ENCODE measurements at regions not wholly inside any gene's neighbourhood (a gene's known extent, or its start where the extent isn't known, plus 50 kb on each side); places are given as distances from the start of the nearest gene placed in this dataset.

DNA sequence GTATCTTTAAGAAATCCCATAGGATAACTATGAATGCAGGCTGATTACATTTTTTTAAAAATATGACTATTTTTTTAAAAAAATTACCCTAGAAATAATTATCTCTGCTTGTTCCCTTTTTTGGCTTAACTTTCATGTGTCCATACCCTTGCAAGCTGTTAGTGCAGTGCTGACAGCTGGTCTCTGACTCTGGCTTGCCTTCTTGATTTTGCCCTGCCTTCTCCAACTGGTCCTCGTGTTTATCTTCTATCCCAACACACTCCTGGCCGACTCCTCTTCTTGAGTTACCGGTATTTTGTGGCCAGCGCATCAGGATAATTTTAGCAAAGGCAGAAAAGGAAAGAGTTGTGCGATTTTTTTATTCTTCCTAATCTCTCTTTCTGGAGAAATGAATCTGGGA, 111.7 kb upstream of the STARD3NL start:
- ChIA-PET CTCF (interaction anchor here (1.5 kb wide), 1 partner anchor 149 kb away, joined by 4 read pairs; no protein-coding TSS in a partner anchor), POLR2A (no interaction called here)
- Mint-ChIP-seq H3K36me3 (ENCODE audit: low read depth) (no peaks in the 10 kb centered on the region), H3K9me3 (no peaks in the 10 kb centered on the region), H3K27ac (no peak overlapping the region), H3K4me3 (no peak overlapping the region), H3K4me1 (ENCODE audit: low read depth) (no peaks in the 10 kb centered on the region), H3K27me3 (peaks cover 3% of the 10 kb centered on the region)
- DNase-seq, result no peak
- TF ChIP-seq, protein P1, sequence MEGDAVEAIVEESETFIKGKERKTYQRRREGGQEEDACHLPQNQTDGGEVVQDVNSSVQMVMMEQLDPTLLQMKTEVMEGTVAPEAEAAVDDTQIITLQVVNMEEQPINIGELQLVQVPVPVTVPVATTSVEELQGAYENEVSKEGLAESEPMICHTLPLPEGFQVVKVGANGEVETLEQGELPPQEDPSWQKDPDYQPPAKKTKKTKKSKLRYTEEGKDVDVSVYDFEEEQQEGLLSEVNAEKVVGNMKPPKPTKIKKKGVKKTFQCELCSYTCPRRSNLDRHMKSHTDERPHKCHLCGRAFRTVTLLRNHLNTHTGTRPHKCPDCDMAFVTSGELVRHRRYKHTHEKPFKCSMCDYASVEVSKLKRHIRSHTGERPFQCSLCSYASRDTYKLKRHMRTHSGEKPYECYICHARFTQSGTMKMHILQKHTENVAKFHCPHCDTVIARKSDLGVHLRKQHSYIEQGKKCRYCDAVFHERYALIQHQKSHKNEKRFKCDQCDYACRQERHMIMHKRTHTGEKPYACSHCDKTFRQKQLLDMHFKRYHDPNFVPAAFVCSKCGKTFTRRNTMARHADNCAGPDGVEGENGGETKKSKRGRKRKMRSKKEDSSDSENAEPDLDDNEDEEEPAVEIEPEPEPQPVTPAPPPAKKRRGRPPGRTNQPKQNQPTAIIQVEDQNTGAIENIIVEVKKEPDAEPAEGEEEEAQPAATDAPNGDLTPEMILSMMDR (IDR thresholded peaks at IDR 0.05), result no peak
- no peak for ATAC-seq
- intact Hi-C loops (cut with micrococcal nuclease), result no loop called here

GRCh38 chr7:38068461-38068860, 109.6 kb upstream of the STARD3NL start:
- no peak for ATAC-seq
- H3K27ac Mint-ChIP-seq, result no peak overlapping the region
- no peak for DNase-seq
- H3K27me3 Mint-ChIP-seq, result peaks cover 2% of the 10 kb centered on the region
- no peaks in the 10 kb centered on the region for H3K36me3 Mint-ChIP-seq (ENCODE audit: low read depth)
- H3K4me1 Mint-ChIP-seq (ENCODE audit: low read depth), result no peaks in the 10 kb centered on the region
- intact Hi-C loops (cut with micrococcal nuclease), result no loop called here
- ChIA-PET CTCF (interaction anchor here (1.4 kb wide), 2 partner anchors 9 to 20 kb away, joined by 5 to 6 read pairs; no protein-coding TSS in a partner anchor), POLR2A (no interaction called here)
- no peak overlapping the region for H3K4me3 Mint-ChIP-seq
- no peaks in the 10 kb centered on the region for H3K9me3 Mint-ChIP-seq
- TF ChIP-seq, protein P1 (IDR thresholded peaks at IDR 0.05), result no peak

DNA sequence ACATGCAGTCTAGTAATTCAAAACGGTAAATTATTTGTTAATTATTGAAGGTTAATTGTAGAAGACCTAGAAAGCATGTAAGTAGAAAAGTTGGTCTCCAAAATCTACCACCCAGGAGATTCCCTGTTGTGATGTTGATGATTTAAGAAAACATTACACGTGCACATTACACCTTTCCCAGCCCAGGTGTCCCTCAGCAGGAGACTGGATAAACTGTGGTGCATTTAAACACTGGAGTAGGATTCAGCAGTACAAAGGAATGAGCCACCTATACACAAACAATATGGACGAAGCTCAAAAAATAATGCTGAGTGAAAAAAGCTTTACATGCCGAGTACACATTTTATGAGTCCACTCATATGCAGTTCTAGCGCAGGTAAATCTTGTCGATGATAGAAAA, 109.0 kb upstream of the STARD3NL start:
- Mint-ChIP-seq H3K9me3 (no peaks in the 10 kb centered on the region), H3K27ac (no peak overlapping the region), H3K27me3 (peaks cover 3% of the 10 kb centered on the region), H3K4me3 (no peak overlapping the region), H3K36me3 (ENCODE audit: low read depth) (no peaks in the 10 kb centered on the region), H3K4me1 (ENCODE audit: low read depth) (no peaks in the 10 kb centered on the region)
- TF ChIP-seq, protein P1 (IDR thresholded peaks at IDR 0.05), result no peak
- ATAC-seq (no peak), DNase-seq (no peak)
- intact Hi-C loops (cut with micrococcal nuclease), result no loop called here
- POLR2A ChIA-PET, result no interaction called here
- CTCF ChIA-PET, result interaction anchor here (1.4 kb wide), 2 partner anchors 9 to 19 kb away, joined by 5 to 6 read pairs; no protein-coding TSS in a partner anchor

- ChIA-PET CTCF (interaction anchor here (0.5 to 1.3 kb wide), 9 partner anchors 19 to 990 kb away, joined by 3 to 6 read pairs (median 4); partner anchors contain the start of gene SFRP4), POLR2A (no interaction called here)
- H3K4me3 Mint-ChIP-seq, result no peak overlapping the region
- peaks cover 6% of the 10 kb centered on the region for H3K27me3 Mint-ChIP-seq
- intact Hi-C loops (cut with micrococcal nuclease), result no loop called here
- DNase-seq, result peak; percentile 42
- H3K36me3 Mint-ChIP-seq (ENCODE audit: low read depth), result no peaks in the 10 kb centered on the region
- H3K4me1 Mint-ChIP-seq (ENCODE audit: low read depth), result no peaks in the 10 kb centered on the region
- no peak for ATAC-seq
- H3K9me3 Mint-ChIP-seq, result no peaks in the 10 kb centered on the region
- TF ChIP-seq, protein P1 (IDR thresholded peaks at IDR 0.05), result peak; percentile 35
- H3K27ac Mint-ChIP-seq, result no peak overlapping the region
Measured at GRCh38 chr7:38070718-38071117, 107.3 kb upstream of the STARD3NL start.

DNA sequence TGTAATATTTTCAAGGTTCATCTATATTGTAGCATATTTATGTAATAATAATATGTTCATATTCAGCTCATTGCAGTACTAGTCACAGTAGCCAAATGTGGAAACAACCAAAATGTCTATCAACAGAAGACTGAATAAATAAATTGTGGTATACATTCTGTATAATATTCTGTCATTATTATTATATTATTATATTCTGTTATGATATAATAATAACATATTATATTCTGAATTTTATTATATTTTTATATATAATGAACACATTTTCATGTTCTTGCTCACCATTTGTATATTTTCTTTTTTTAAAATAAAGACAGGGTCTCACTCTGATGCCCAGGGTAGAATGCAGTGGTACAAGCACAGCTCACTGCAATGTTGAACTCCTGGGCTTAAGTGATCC, 91.2 kb upstream of the STARD3NL start:
- no peak for DNase-seq
- TF ChIP-seq, protein P1 (IDR thresholded peaks at IDR 0.05), result no peak
- peaks cover 8% of the 10 kb centered on the region for H3K27me3 Mint-ChIP-seq
- no peaks in the 10 kb centered on the region for H3K4me1 Mint-ChIP-seq (ENCODE audit: low read depth)
- no peak overlapping the region for H3K27ac Mint-ChIP-seq
- no peak overlapping the region for H3K4me3 Mint-ChIP-seq
- no peak for ATAC-seq
- peaks cover 5% of the 10 kb centered on the region for H3K9me3 Mint-ChIP-seq
- ChIA-PET CTCF (interaction anchor here (1.6 kb wide), 1 partner anchor 128 kb away, joined by 3 read pairs; no protein-coding TSS in a partner anchor), POLR2A (no interaction called here)
- no peaks in the 10 kb centered on the region for H3K36me3 Mint-ChIP-seq (ENCODE audit: low read depth)
- intact Hi-C loops (cut with micrococcal nuclease), result no loop called here

All from activated CD8-positive, alpha-beta T cell treated with anti-CD3 and anti-CD28 coated beads for 36 hours (primary cell).